Sigmoid colon (tissue), 6 donors: ENCODE measurements at regions not wholly inside any gene's neighbourhood (a gene's known extent, or its start where the extent isn't known, plus 50 kb on each side); places are given as distances from the start of the nearest gene placed in this dataset.

Source experiments
- DNase-seq: peaks from one replicate; pipeline ENCODE4 v3.0.0-alpha.2; 2019
- H3K27ac ChIP-seq, 4 donors: fragments of 200-600 bp; sonication (generic); one replicate each; pipeline ENCODE4 v1.5.1; 2016 to 2019; ENCODE audit warnings: mild to moderate bottlenecking in 1 of 4
- H3K27me3 ChIP-seq, 3 donors: fragments of 200-600 bp; sonication (generic); one replicate each; pipeline ENCODE4 v1.5.1; 2019; ENCODE audit warnings: mild to moderate bottlenecking in 1 of 3
- H3K36me3 ChIP-seq, 4 donors: fragments of 200-600 bp; sonication (generic); one replicate each; pipeline ENCODE4 v1.5.1; 2016 to 2019
- H3K4me1 ChIP-seq, 4 donors: fragments of 200-600 bp; sonication (generic); one replicate each; pipeline ENCODE4 v1.5.1; 2017 to 2019
- H3K4me3 ChIP-seq, 4 donors: fragments of 200-600 bp; sonication (generic); one replicate each; pipeline ENCODE4 v1.5.1; 2017 to 2019; ENCODE audit warnings: mild to moderate bottlenecking in 2 of 4, moderate library complexity in 1 of 4
- H3K9me3 ChIP-seq, 4 donors: fragments of 200-600 bp in 3 of 4; sonication (generic) in 3 of 4; one replicate each; pipeline versions ENCODE4 v1.5.1 to v1.6.1; 2013 to 2019
- CTCF ChIP-seq, 4 experiments: fragments of 450-650 bp in 3 of 4; fragments of 200-600 bp in 1 of 4; IDR thresholded peaks; one replicate each; pipeline ENCODE4 v1.5.1; 2016 to 2019; ENCODE audit warnings: antibody characterized with exemption in 4 of 4, mild to moderate bottlenecking in 3 of 4, moderate library complexity in 2 of 4
- EP300 ChIP-seq, 4 donors: sonication (generic); formaldehyde crosslinking; IDR thresholded peaks; one replicate each; pipeline ENCODE4 v1.6.1; 2017; ENCODE audit warnings: antibody characterized with exemption in 4 of 4
- POLR2A ChIP-seq, 2 donors: fragments of 450-650 bp; IDR thresholded peaks; one replicate each; pipeline ENCODE4 v1.6.1; 2016; ENCODE audit warnings: antibody characterized with exemption in 2 of 2, mild to moderate bottlenecking in 2 of 2, moderate library complexity in 2 of 2
- POLR2AphosphoS5 ChIP-seq, 4 donors: sonication (generic); formaldehyde crosslinking; IDR thresholded peaks; one replicate each; pipeline ENCODE4 v1.6.1; 2017; ENCODE audit warnings: antibody characterized with exemption in 4 of 4
- WGBS, 2 donors: extraction: QIAGEN DNeasy Blood & Tissue Kit; methylation state at CpG; one replicate each; pipeline ENCODE4 v1.1.7; 2013; 5-methylcytosine and 5-hydroxymethylcytosine counted together
- intact Hi-C: fragments of 100-400 bp; cut with DNase I; formaldehyde crosslinking; loops from one replicate; pipeline ENCODE4 v1.15.1; 2023
- donor health status: healthy with polysubstance abuse.
- donor health status: healthy.

- H3K4me1 ChIP-seq: peaks cover 0 to 35% (median 20%) of the 10 kb centered on the region in 4 donors
- H3K27ac ChIP-seq: no peak overlapping the region
- H3K4me3 ChIP-seq: no peak overlapping the region
- no peaks in the 10 kb centered on the region for H3K36me3 ChIP-seq
- TF ChIP-seq POLR2A (IDR thresholded peaks at IDR 0.05) (no peak), EP300 (IDR thresholded peaks at IDR 0.05) (no peak), POLR2AphosphoS5 (IDR thresholded peaks at IDR 0.05) (no peak), CTCF (IDR thresholded peaks at IDR 0.05) (no peak)
- intact Hi-C loops: no loop called here
- H3K27me3 ChIP-seq: no peaks in the 10 kb centered on the region
- no peaks in the 10 kb centered on the region for H3K9me3 ChIP-seq
- WGBS, 2 donors: 49 to 82% methylated on average over 3 of the region's 3 CpGs
- no peak for DNase-seq
Measured at GRCh38 chr12:92462049-92462448, 240.7 kb upstream of the PLEKHG7 start.

- Histone ChIP-seq H3K9me3 (no peaks in the 10 kb centered on the region), H3K27me3 (no peaks in the 10 kb centered on the region), H3K4me3 (no peak overlapping the region), H3K36me3 (no peaks in the 10 kb centered on the region), H3K4me1 (peaks cover 0 to 13% (median 2%) of the 10 kb centered on the region in 4 donors), H3K27ac (no peak overlapping the region)
- no peak for DNase-seq
- intact Hi-C loops: no loop called here
- TF ChIP-seq POLR2AphosphoS5 (IDR thresholded peaks at IDR 0.05) (no peak), EP300 (IDR thresholded peaks at IDR 0.05) (no peak)
Measured at GRCh38 chr12:92459850-92460249, 242.9 kb upstream of the PLEKHG7 start.

- Histone ChIP-seq H3K4me3 (no peak overlapping the region), H3K9me3 (no peaks in the 10 kb centered on the region), H3K36me3 (no peaks in the 10 kb centered on the region), H3K27me3 (no peaks in the 10 kb centered on the region), H3K27ac (no peak overlapping the region), H3K4me1 (peaks cover 0 to 9% (median 0%) of the 10 kb centered on the region in 4 donors)
- no peak for TF ChIP-seq POLR2AphosphoS5 (IDR thresholded peaks at IDR 0.05)
- no peak for TF ChIP-seq EP300 (IDR thresholded peaks at IDR 0.05)
- intact Hi-C loops: no loop called here
- DNase-seq: no peak
- WGBS, 2 donors: 95 to 96% methylated on average over 4 of the region's 4 CpGs
Measured at GRCh38 chr12:92458996-92459395, 243.8 kb upstream of the PLEKHG7 start.

- Histone ChIP-seq H3K4me1 (peaks cover 0 to 12% (median 0%) of the 10 kb centered on the region in 4 donors), H3K4me3 (no peak overlapping the region), H3K27me3 (no peaks in the 10 kb centered on the region), H3K36me3 (no peaks in the 10 kb centered on the region), H3K27ac (no peak overlapping the region), H3K9me3 (no peaks in the 10 kb centered on the region)
- no peak for DNase-seq
- intact Hi-C loops: no loop called here
- TF ChIP-seq CTCF (IDR thresholded peaks at IDR 0.05) (no peak), EP300 (IDR thresholded peaks at IDR 0.05) (no peak), POLR2A (IDR thresholded peaks at IDR 0.05) (no peak), POLR2AphosphoS5 (IDR thresholded peaks at IDR 0.05) (no peak)
- 49 to 81% methylated on average over 4 of the region's 4 CpGs for WGBS, 2 donors
Measured at GRCh38 chr12:92457458-92458180, 245.2 kb upstream of the PLEKHG7 start.

- H3K27me3 ChIP-seq: no peaks in the 10 kb centered on the region
- no peak overlapping the region for H3K4me3 ChIP-seq
- no peaks in the 10 kb centered on the region for H3K9me3 ChIP-seq
- TF ChIP-seq CTCF (IDR thresholded peaks at IDR 0.05) (no peak), EP300 (IDR thresholded peaks at IDR 0.05) (no peak), POLR2AphosphoS5 (IDR thresholded peaks at IDR 0.05) (no peak), POLR2A (IDR thresholded peaks at IDR 0.05) (no peak)
- H3K27ac ChIP-seq: no peak overlapping the region
- H3K36me3 ChIP-seq: no peaks in the 10 kb centered on the region
- H3K4me1 ChIP-seq: peaks cover 0 to 6% (median 0%) of the 10 kb centered on the region in 4 donors
- intact Hi-C loops: no loop called here
- DNase-seq: no peak
Measured at GRCh38 chr12:92452763-92453162, 250.0 kb upstream of the PLEKHG7 start.

GRCh38 chr12:92446083-92446460 lies 256.7 kb upstream of the PLEKHG7 start:
- Histone ChIP-seq H3K4me1 (peaks cover 0 to 11% (median 4%) of the 10 kb centered on the region in 4 donors), H3K4me3 (no peak overlapping the region), H3K36me3 (no peaks in the 10 kb centered on the region), H3K9me3 (no peaks in the 10 kb centered on the region), H3K27ac (peak overlapping the region in 3 of 4 donors; percentile 3 to 53 (median 47)), H3K27me3 (no peaks in the 10 kb centered on the region)
- 93 to 99% methylated on average over 1 of the region's 1 CpG for WGBS, 2 donors
- intact Hi-C loops: no loop called here
- TF ChIP-seq CTCF (IDR thresholded peaks at IDR 0.05) (no peak), POLR2AphosphoS5 (IDR thresholded peaks at IDR 0.05) (no peak), EP300 (IDR thresholded peaks at IDR 0.05) (no peak), POLR2A (IDR thresholded peaks at IDR 0.05) (no peak)
- no peak for DNase-seq
